Trophoblast cell (in vitro differentiated cells and primary cell): ENCODE measurements at regions not wholly inside any gene's neighbourhood (a gene's known extent, or its start where the extent isn't known, plus 50 kb on each side); places are given as distances from the start of the nearest gene placed in this dataset.

Source experiments
- DNase-seq, 2 donors: peaks; one replicate each; pipeline ENCODE4 v3.0.0-alpha.2; 2016
- H2AFZ ChIP-seq: 2 replicates; pipeline ENCODE4 v1.6.1; 2013; ENCODE audit warnings: low read length, moderate library complexity, mild to moderate bottlenecking; ENCODE audit not compliant: insufficient read depth, poor library complexity
- H2AK5ac ChIP-seq: 2 replicates; pipeline ENCODE4 v1.6.1; 2013; ENCODE audit warnings: mild to moderate bottlenecking, low read length
- H2BK120ac ChIP-seq: 2 replicates; pipeline ENCODE4 v1.6.1; 2013; ENCODE audit warnings: low read length, mild to moderate bottlenecking, moderate library complexity; ENCODE audit not compliant: insufficient read depth, poor library complexity
- H2BK12ac ChIP-seq: 2 replicates; pipeline ENCODE4 v1.6.1; 2013; ENCODE audit warnings: mild to moderate bottlenecking, low read length, moderate library complexity
- H2BK5ac ChIP-seq: 2 replicates; pipeline ENCODE4 v1.6.1; 2013; ENCODE audit warnings: low read length, low read depth, moderate library complexity, mild to moderate bottlenecking; ENCODE audit not compliant: poor library complexity
- H3K14ac ChIP-seq: 2 replicates; pipeline ENCODE4 v1.6.1; 2013; ENCODE audit warnings: mild to moderate bottlenecking, low read length
- H3K18ac ChIP-seq: 2 replicates; pipeline ENCODE4 v1.6.1; 2013; ENCODE audit warnings: mild to moderate bottlenecking, low read length
- H3K23ac ChIP-seq: 2 replicates; pipeline ENCODE4 v1.6.1; 2013; ENCODE audit warnings: low read length
- H3K27ac ChIP-seq: 2 replicates; pipeline ENCODE4 v1.5.1; 2013; ENCODE audit warnings: low read depth, mild to moderate bottlenecking, inconsistent platforms, low read length, moderate library complexity
- H3K27me3 ChIP-seq: 2 replicates; pipeline ENCODE4 v1.6.1; 2013; ENCODE audit warnings: inconsistent platforms, mild to moderate bottlenecking, low read length, moderate library complexity; ENCODE audit not compliant: insufficient read depth
- H3K36me3 ChIP-seq, 2 experiments: 1 replicate in 1 of 2; 2 replicates in 1 of 2; pipeline ENCODE4 v1.6.1; 2013; ENCODE audit warnings: low read length in 2 of 2, mild to moderate bottlenecking in 2 of 2, moderate library complexity in 1 of 2; ENCODE audit not compliant: insufficient read depth in 2 of 2, control insufficient read depth in 1 of 2
- H3K4ac ChIP-seq: 2 replicates; pipeline ENCODE4 v1.6.1; 2013; ENCODE audit warnings: low read depth, mild to moderate bottlenecking, low read length, moderate library complexity
- H3K4me1 ChIP-seq, 2 experiments: 1 replicate in 1 of 2; 2 replicates in 1 of 2; pipeline ENCODE4 v1.6.1; 2013; ENCODE audit warnings: low read length in 2 of 2, mild to moderate bottlenecking in 2 of 2, moderate library complexity in 1 of 2; ENCODE audit not compliant: insufficient read depth in 2 of 2, control insufficient read depth in 1 of 2
- H3K4me2 ChIP-seq: 2 replicates; pipeline ENCODE4 v1.6.1; 2013; ENCODE audit warnings: inconsistent platforms, mild to moderate bottlenecking, low read length, moderate library complexity
- H3K4me3 ChIP-seq: 2 replicates; pipeline ENCODE4 v1.5.1; 2013; ENCODE audit warnings: mild to moderate bottlenecking, low read depth, low read length, inconsistent platforms
- H3K79me1 ChIP-seq: one replicate; pipeline ENCODE4 v1.6.1; 2013; ENCODE audit warnings: low read length
- H3K79me2 ChIP-seq: 2 replicates; pipeline ENCODE4 v1.6.1; 2013; ENCODE audit warnings: low read length, mild to moderate bottlenecking; ENCODE audit not compliant: control insufficient read depth, insufficient read depth, poor library complexity
- H3K9ac ChIP-seq: 2 replicates; pipeline ENCODE4 v1.6.1; 2013; ENCODE audit warnings: mild to moderate bottlenecking, low read length
- H3K9me3 ChIP-seq: 2 replicates; pipeline ENCODE4 v1.6.1; 2013; ENCODE audit warnings: low read depth, mild to moderate bottlenecking, control low read depth, inconsistent platforms, low read length; ENCODE audit not compliant: insufficient read depth
- H4K12ac ChIP-seq: 2 replicates; pipeline ENCODE4 v1.6.1; 2013; ENCODE audit warnings: low read depth, mild to moderate bottlenecking, low read length, moderate library complexity
- H4K8ac ChIP-seq: 2 replicates; pipeline ENCODE4 v1.6.1; 2013; ENCODE audit warnings: low read depth, mild to moderate bottlenecking, low read length, moderate library complexity
- H4K91ac ChIP-seq: one replicate; pipeline ENCODE4 v1.6.1; 2013; ENCODE audit warnings: low read depth, mild to moderate bottlenecking, low read length, moderate library complexity
- WGBS: extraction: QIAGEN DNeasy Blood & Tissue Kit; methylation state at CpG from one replicate; pipeline ENCODE4 v1.1.7; 2013; ENCODE audit warnings: missing lambda C conversion rate; ENCODE audit not compliant: insufficient read length, insufficient coverage; ENCODE audit errors: extremely low coverage; 5-methylcytosine and 5-hydroxymethylcytosine counted together

GRCh38 chr14:99325591-99325990, 53.6 kb upstream of the BCL11B start:
- no peak overlapping the region for H2AK5ac ChIP-seq
- DNase-seq: no peak
- H2BK12ac ChIP-seq: no peak overlapping the region
- no peak overlapping the region for H3K14ac ChIP-seq
- H3K36me3 ChIP-seq: no peaks in the 10 kb centered on the region
- no peak overlapping the region for H2AFZ ChIP-seq
- no peak overlapping the region for H2BK5ac ChIP-seq
- no CpG with 5 or more reads among the region's 8 CpGs for WGBS
- no peak overlapping the region for H4K8ac ChIP-seq
- no peak overlapping the region for H3K4ac ChIP-seq
- H2BK120ac ChIP-seq: no peak overlapping the region
- no peak overlapping the region for H3K23ac ChIP-seq
- no peak overlapping the region for H3K18ac ChIP-seq
- H3K4me3 ChIP-seq: no peak overlapping the region
- no peak overlapping the region for H3K4me2 ChIP-seq
- H3K79me2 ChIP-seq: no peaks in the 10 kb centered on the region
- H3K9ac ChIP-seq: no peak overlapping the region
- no peak overlapping the region for H4K12ac ChIP-seq
- H3K9me3 ChIP-seq: peaks cover 4% of the 10 kb centered on the region
- H4K91ac ChIP-seq: no peak overlapping the region
- H3K27me3 ChIP-seq: no peaks in the 10 kb centered on the region
- no peak overlapping the region for H3K27ac ChIP-seq
- H3K4me1 ChIP-seq: peaks cover 10 to 13% of the 10 kb centered on the region in 2 experiments
- H3K79me1 ChIP-seq: peaks cover 3% of the 10 kb centered on the region

DNA sequence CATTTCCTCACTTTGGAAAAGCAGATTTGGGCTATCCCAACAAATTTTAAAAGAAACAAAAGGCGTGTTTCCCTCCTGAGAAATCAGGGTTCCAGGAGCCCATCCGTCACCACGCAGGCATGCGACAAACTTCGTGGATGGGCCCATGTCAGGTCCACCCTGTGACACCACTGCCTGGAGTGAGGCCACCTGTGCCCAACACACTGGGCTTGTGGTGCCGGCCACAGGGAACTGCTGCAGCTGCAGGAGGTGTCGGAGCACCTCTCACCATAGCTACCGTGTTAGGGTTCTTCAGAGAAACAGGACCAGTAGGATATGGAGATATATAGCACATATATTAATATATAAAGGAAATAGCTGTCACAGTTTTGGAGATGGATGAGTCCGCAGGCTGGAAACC, 53.0 kb upstream of the BCL11B start:
- Histone ChIP-seq H3K23ac (no peak overlapping the region), H3K79me2 (no peaks in the 10 kb centered on the region), H3K4me1 (peaks cover 10 to 13% of the 10 kb centered on the region in 2 experiments), H3K14ac (no peak overlapping the region), H3K27me3 (no peaks in the 10 kb centered on the region), H3K36me3 (no peaks in the 10 kb centered on the region), H2BK12ac (no peak overlapping the region), H3K18ac (no peak overlapping the region), H3K4me2 (no peak overlapping the region), H3K9ac (no peak overlapping the region), H2AFZ (no peak overlapping the region), H4K8ac (no peak overlapping the region), H3K27ac (no peak overlapping the region), H3K9me3 (peaks cover 4% of the 10 kb centered on the region), H3K4ac (no peak overlapping the region), H3K79me1 (peaks cover 3% of the 10 kb centered on the region), H2BK120ac (no peak overlapping the region), H2BK5ac (no peak overlapping the region), H4K12ac (no peak overlapping the region), H2AK5ac (no peak overlapping the region), H4K91ac (no peak overlapping the region), H3K4me3 (no peak overlapping the region)
- DNase-seq: no peak
- no CpG with 5 or more reads among the region's 9 CpGs for WGBS

DNA sequence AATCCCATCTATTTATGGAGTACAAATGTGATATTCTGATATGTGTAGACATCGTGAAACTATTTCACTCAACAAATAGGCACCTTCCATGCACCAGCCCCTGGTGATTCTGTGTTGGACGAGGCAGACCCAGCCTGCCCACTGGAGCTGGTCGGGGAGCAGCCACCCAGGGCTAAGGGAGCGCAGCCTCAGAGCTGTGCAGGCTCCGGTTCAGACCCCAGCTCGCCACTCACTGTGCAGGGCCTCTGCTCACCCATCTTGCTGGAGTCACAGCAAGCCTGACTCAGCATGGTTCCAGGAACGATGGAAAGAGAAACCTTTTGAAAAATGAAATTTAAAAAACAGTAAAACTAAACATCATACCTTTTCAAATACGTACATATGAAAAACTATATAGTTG, 52.3 kb upstream of the BCL11B start:
- H2BK5ac ChIP-seq: no peak overlapping the region
- H3K4ac ChIP-seq: no peak overlapping the region
- no peaks in the 10 kb centered on the region for H3K36me3 ChIP-seq
- no peaks in the 10 kb centered on the region for H3K27me3 ChIP-seq
- H3K79me1 ChIP-seq: peaks cover 3% of the 10 kb centered on the region
- no peak for DNase-seq
- no peak overlapping the region for H3K23ac ChIP-seq
- no peak overlapping the region for H2AFZ ChIP-seq
- peaks cover 10 to 13% of the 10 kb centered on the region in 2 experiments for H3K4me1 ChIP-seq
- WGBS: no CpG with 5 or more reads among the region's 8 CpGs
- H3K18ac ChIP-seq: no peak overlapping the region
- H2BK120ac ChIP-seq: no peak overlapping the region
- no peak overlapping the region for H4K91ac ChIP-seq
- H3K14ac ChIP-seq: no peak overlapping the region
- no peak overlapping the region for H3K4me3 ChIP-seq
- H2BK12ac ChIP-seq: no peak overlapping the region
- no peak overlapping the region for H4K8ac ChIP-seq
- peaks cover 4% of the 10 kb centered on the region for H3K9me3 ChIP-seq
- no peak overlapping the region for H4K12ac ChIP-seq
- H3K27ac ChIP-seq: no peak overlapping the region
- no peaks in the 10 kb centered on the region for H3K79me2 ChIP-seq
- H2AK5ac ChIP-seq: no peak overlapping the region
- H3K4me2 ChIP-seq: no peak overlapping the region
- no peak overlapping the region for H3K9ac ChIP-seq

- Histone ChIP-seq H2AK5ac (no peak overlapping the region), H2BK5ac (no peak overlapping the region), H4K12ac (no peak overlapping the region), H3K27me3 (no peaks in the 10 kb centered on the region), H4K8ac (no peak overlapping the region), H3K4me2 (no peak overlapping the region), H2BK120ac (no peak overlapping the region), H3K9ac (no peak overlapping the region), H3K14ac (no peak overlapping the region), H3K79me1 (peaks cover 3% of the 10 kb centered on the region), H4K91ac (no peak overlapping the region), H2AFZ (no peak overlapping the region), H3K4me1 (peaks cover 12 to 15% of the 10 kb centered on the region in 2 experiments), H3K79me2 (no peaks in the 10 kb centered on the region), H3K23ac (no peak overlapping the region), H3K9me3 (peaks cover 4% of the 10 kb centered on the region), H3K27ac (no peak overlapping the region), H2BK12ac (no peak overlapping the region), H3K18ac (no peak overlapping the region), H3K4ac (no peak overlapping the region), H3K36me3 (no peaks in the 10 kb centered on the region), H3K4me3 (no peak overlapping the region)
- no CpG with 5 or more reads among the region's 14 CpGs for WGBS
- no peak for DNase-seq
These were observed 51.7 kb upstream of the BCL11B start for GRCh38 chr14:99323603-99324185.
